Smooth muscle cell (in vitro differentiated cells): ENCODE measurements at regions not wholly inside any gene's neighbourhood (a gene's known extent, or its start where the extent isn't known, plus 50 kb on each side); places are given as distances from the start of the nearest gene placed in this dataset.
"Not testable (repeated sequence)": the region's sequence is repeated elsewhere in the genome, so short reads cannot be mapped to it uniquely, and the experiment has no call there.

Source experiments
- DNase-seq: peaks from one replicate; lab custom pipeline; 2025; ENCODE audit not compliant: unreplicated experiment; lab: John Stamatoyannopoulos, UW
- H2AFZ ChIP-seq: fragments of 200-600 bp; sonication (generic); 2 replicates; pipeline ENCODE4 v1.6.0; 2016; ENCODE audit warnings: antibody characterized with exemption, low read depth, mild to moderate bottlenecking
- H3F3A ChIP-seq: fragments of 200-600 bp; sonication (generic); 2 replicates; pipeline ENCODE4 v1.6.0; 2017; ENCODE audit warnings: antibody characterized with exemption, low read depth
- H3K27ac ChIP-seq: fragments of 200-600 bp; sonication (generic); 2 replicates; pipeline ENCODE4 v1.5.1; 2016; ENCODE audit warnings: low read depth, mild to moderate bottlenecking
- H3K27me3 ChIP-seq: fragments of 200-600 bp; sonication (generic); 2 replicates; pipeline ENCODE4 v1.6.1; 2016; ENCODE audit warnings: low read depth, mild to moderate bottlenecking
- H3K36me3 ChIP-seq: fragments of 200-600 bp; sonication (generic); 2 replicates; pipeline ENCODE4 v1.5.1; 2016; ENCODE audit warnings: low read depth
- H3K4me1 ChIP-seq: fragments of 200-600 bp; sonication (generic); 2 replicates; pipeline ENCODE4 v1.5.1; 2016; ENCODE audit warnings: low read depth
- H3K4me2 ChIP-seq: fragments of 200-600 bp; sonication (generic); 2 replicates; pipeline ENCODE4 v1.6.0; 2016; ENCODE audit warnings: mild to moderate bottlenecking
- H3K4me3 ChIP-seq: fragments of 200-600 bp; sonication (generic); 2 replicates; pipeline ENCODE4 v1.5.1; 2016; ENCODE audit warnings: mild to moderate bottlenecking
- H3K79me2 ChIP-seq: fragments of 200-600 bp; sonication (generic); 2 replicates; pipeline ENCODE4 v1.6.0; 2016; ENCODE audit warnings: low read depth, mild to moderate bottlenecking
- H3K9ac ChIP-seq: fragments of 200-600 bp; sonication (generic); 2 replicates; pipeline ENCODE4 v1.6.0; 2016; ENCODE audit warnings: low read depth
- H3K9me3 ChIP-seq: fragments of 200-600 bp; sonication (generic); replicated peaks from 2 replicates; pipeline ENCODE4 v1.5.1; 2016; ENCODE audit warnings: low read depth
- H4K20me1 ChIP-seq: fragments of 200-600 bp; sonication (generic); 2 replicates; pipeline ENCODE4 v1.6.0; 2016; ENCODE audit warnings: low read depth
- CTCF ChIP-seq: fragments of 200-600 bp; sonication (generic); IDR thresholded peaks from 2 replicates; pipeline ENCODE4 v1.5.1; 2017; ENCODE audit warnings: borderline replicate concordance, mild to moderate bottlenecking, antibody characterized with exemption; ENCODE audit not compliant: insufficient read depth, poor library complexity, severe bottlenecking
- WGBS: methylation state at CpG from one replicate; pipeline ENCODE4 v1.1.7; 2016; ENCODE audit warnings: low lambda C conversion rate; 5-methylcytosine and 5-hydroxymethylcytosine counted together

DNA sequence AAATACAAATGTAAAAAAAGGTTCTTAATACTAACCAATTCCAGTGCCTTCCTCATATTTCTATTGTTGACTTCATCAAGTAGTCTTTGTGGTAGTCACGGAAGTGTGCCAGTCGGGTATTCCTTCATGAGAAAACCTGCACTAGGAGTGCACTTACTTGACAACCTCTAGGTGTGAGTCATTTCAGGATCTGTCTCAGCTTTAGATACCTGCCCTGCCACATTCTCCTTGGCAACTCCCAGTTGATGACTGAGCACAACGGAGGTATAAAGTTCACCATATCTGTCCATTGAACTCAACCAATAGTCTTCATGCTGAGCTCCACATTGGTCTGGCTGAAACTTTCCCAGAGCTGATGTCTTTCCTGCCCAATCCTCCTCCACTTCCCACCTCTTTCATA, 215.7 kb downstream of the SYT10 start:
- Histone ChIP-seq H3K79me2 (no peaks in the 10 kb centered on the region), H2AFZ (no peak overlapping the region), H3K9ac (no peak overlapping the region), H3K27ac (peak overlapping the region; percentile 53), H3K27me3 (no peaks in the 10 kb centered on the region), H3K36me3 (no peaks in the 10 kb centered on the region), H3K4me2 (no peak overlapping the region), H3K4me1 (no peaks in the 10 kb centered on the region), H3K4me3 (no peak overlapping the region), H4K20me1 (no peaks in the 10 kb centered on the region), H3F3A (no peaks in the 10 kb centered on the region), H3K9me3 (no peaks in the 10 kb centered on the region)
- 70% methylated on average over 3 of the region's 3 CpGs for WGBS
- DNase-seq: no peak
- TF ChIP-seq CTCF: no peak

DNA sequence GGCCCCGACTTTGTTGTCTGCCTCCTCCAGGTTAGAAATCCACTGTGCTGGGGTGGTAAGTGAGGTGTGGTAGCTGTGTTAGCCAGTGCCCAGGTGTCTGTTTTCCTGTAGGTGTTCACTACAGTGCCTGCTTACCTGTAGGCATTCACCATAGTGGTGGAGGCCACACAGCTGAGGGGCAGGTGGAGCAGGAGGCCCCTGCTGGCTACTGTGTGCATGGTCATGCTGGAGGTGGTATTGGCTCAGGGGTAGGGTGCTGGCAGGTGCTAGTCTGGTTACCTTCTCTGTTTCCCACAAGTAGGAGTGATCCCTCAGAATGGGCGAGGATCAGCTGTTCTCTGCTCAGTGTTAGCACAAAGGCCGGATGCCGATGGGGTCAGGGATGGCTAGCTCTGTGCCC, 217.3 kb downstream of the SYT10 start:
- H4K20me1 ChIP-seq: no peaks in the 10 kb centered on the region
- no peak overlapping the region for H3K9ac ChIP-seq
- H3K79me2 ChIP-seq: no peaks in the 10 kb centered on the region
- no peak overlapping the region for H3K27ac ChIP-seq
- no peaks in the 10 kb centered on the region for H3K27me3 ChIP-seq
- H3K36me3 ChIP-seq: no peaks in the 10 kb centered on the region
- DNase-seq: no peak
- TF ChIP-seq CTCF: no peak
- H3F3A ChIP-seq: no peaks in the 10 kb centered on the region
- H3K4me3 ChIP-seq: no peak overlapping the region
- H3K9me3 ChIP-seq: no peaks in the 10 kb centered on the region
- no peak overlapping the region for H2AFZ ChIP-seq
- H3K4me2 ChIP-seq: no peak overlapping the region
- WGBS: 94% methylated on average over 4 of the region's 4 CpGs
- no peaks in the 10 kb centered on the region for H3K4me1 ChIP-seq

- H3K4me1 ChIP-seq: no peaks in the 10 kb centered on the region
- no peaks in the 10 kb centered on the region for H3K27me3 ChIP-seq
- peak overlapping the region; percentile 31 for H2AFZ ChIP-seq
- TF ChIP-seq CTCF: no peak
- WGBS: 73% methylated on average over 2 of the region's 2 CpGs
- H3K4me2 ChIP-seq: no peak overlapping the region
- H3K4me3 ChIP-seq: no peak overlapping the region
- DNase-seq: no peak
- H3F3A ChIP-seq: no peaks in the 10 kb centered on the region
- no peaks in the 10 kb centered on the region for H3K79me2 ChIP-seq
- no peaks in the 10 kb centered on the region for H4K20me1 ChIP-seq
- no peak overlapping the region for H3K9ac ChIP-seq
- H3K36me3 ChIP-seq: no peaks in the 10 kb centered on the region
- H3K27ac ChIP-seq: no peak overlapping the region
- H3K9me3 ChIP-seq: no peaks in the 10 kb centered on the region
Observed at GRCh38 chr12:33205981-33206380, 233.6 kb downstream of the SYT10 start.

DNA sequence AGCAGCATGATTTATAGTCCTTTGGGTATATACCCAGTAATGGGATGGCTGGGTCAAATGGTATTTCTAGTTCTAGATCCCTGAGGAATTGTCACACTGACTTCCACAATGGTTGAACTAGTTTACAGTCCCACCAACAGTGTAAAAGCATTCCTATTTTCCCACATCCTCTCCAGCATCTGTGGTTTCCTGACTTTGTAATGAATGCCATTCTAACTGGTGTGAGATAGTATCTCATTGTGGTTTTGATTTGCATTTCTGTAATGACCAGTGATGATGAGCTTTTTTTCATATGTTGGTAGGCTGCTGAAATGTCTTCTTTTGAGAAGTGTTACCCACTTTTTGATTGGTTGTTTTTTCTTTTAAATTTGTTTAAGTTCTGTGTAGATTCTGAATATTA, 245.2 kb downstream of the SYT10 start:
- not testable (repeated sequence) for H3K36me3 ChIP-seq, H3K79me2 ChIP-seq, H3K4me2 ChIP-seq, H3K27me3 ChIP-seq, H2AFZ ChIP-seq, H3K4me3 ChIP-seq, H3K4me1 ChIP-seq, DNase-seq, H3K9ac ChIP-seq, H4K20me1 ChIP-seq, H3K9me3 ChIP-seq, H3K27ac ChIP-seq, H3F3A ChIP-seq
